ENCODE measurements at regions not wholly inside any gene's neighbourhood (a gene's known extent, or its start where the extent isn't known, plus 50 kb on each side); places are given as distances from the start of the nearest gene placed in this dataset.
"Not testable (repeated sequence)": the region's sequence is repeated elsewhere in the genome, so short reads cannot be mapped to it uniquely, and the experiment has no call there.

- no peak for DNase-seq
Measured at GRCh38 chr3:194189243-194189791, 53.4 kb downstream of the HES1 start.

GRCh38 chr3:194191850-194192249 is 55.9 kb downstream of the HES1 start:
- not testable (repeated sequence) for DNase-seq

- no peak for DNase-seq
Measured at GRCh38 chr3:194194051-194194756, 58.3 kb downstream of the HES1 start.

GRCh38 chr3:194194757-194195085 is 58.8 kb downstream of the HES1 start:
- DNase-seq, result no peak

- no peak for DNase-seq
Measured at GRCh38 chr3:194195611-194196010, 59.7 kb downstream of the HES1 start.

GRCh38 chr3:194196876-194197275 is 60.9 kb downstream of the HES1 start:
- DNase-seq, result no peak

- no peak for DNase-seq
Measured at GRCh38 chr3:194197396-194197960, 61.5 kb downstream of the HES1 start.

- DNase-seq, result no peak
Measured at GRCh38 chr3:194197981-194198695, 62.2 kb downstream of the HES1 start.

- DNase-seq, result no peak
Measured at GRCh38 chr3:194198938-194199337, 63.0 kb downstream of the HES1 start.

GRCh38 chr3:194200422-194201081 is 64.6 kb downstream of the HES1 start:
- DNase-seq, result no peak

- DNase-seq, result no peak
Measured at GRCh38 chr3:194201953-194202666, 66.2 kb downstream of the HES1 start.

- DNase-seq, result peak; percentile 41
Measured at GRCh38 chr3:194203482-194204041, 67.6 kb downstream of the HES1 start.

GRCh38 chr3:194204042-194204987 is 68.4 kb downstream of the HES1 start:
- DNase-seq, result no peak

GRCh38 chr3:194205675-194206133 is 69.8 kb downstream of the HES1 start:
- peak; percentile 66 for DNase-seq

GRCh38 chr3:194206320-194206719 is 70.4 kb downstream of the HES1 start:
- DNase-seq, result peak; percentile 36

GRCh38 chr3:194208709-194209108 is 72.8 kb downstream of the HES1 start:
- DNase-seq, result no peak

GRCh38 chr3:194212161-194212844 is 76.4 kb downstream of the HES1 start:
- DNase-seq, result no peak

- peak; percentile 18 for DNase-seq
Measured at GRCh38 chr3:194212845-194213331, 76.9 kb downstream of the HES1 start.

GRCh38 chr3:194215392-194215791 is 79.4 kb downstream of the HES1 start:
- no peak for DNase-seq
